ENCODE measurements at regions not wholly inside any gene's neighbourhood (a gene's known extent, or its start where the extent isn't known, plus 50 kb on each side); places are given as distances from the start of the nearest gene placed in this dataset.
"Not testable (repeated sequence)": the region's sequence is repeated elsewhere in the genome, so short reads cannot be mapped to it uniquely, and the experiment has no call there.

- DNase-seq (ENCODE audit: low read depth): no peak
Measured at GRCh38 chr10:10680496-10680895, 337.2 kb upstream of the CELF2 start.

- DNase-seq (ENCODE audit: low read depth): no peak
Measured at GRCh38 chr10:10684972-10685371, 332.7 kb upstream of the CELF2 start.

- DNase-seq (ENCODE audit: low read depth): no peak
Measured at GRCh38 chr10:10685566-10685965, 332.1 kb upstream of the CELF2 start.

GRCh38 chr10:10687751-10688150, 329.9 kb upstream of the CELF2 start:
- no peak for DNase-seq (ENCODE audit: low read depth)

GRCh38 chr10:10699427-10699826, 318.2 kb upstream of the CELF2 start:
- DNase-seq (ENCODE audit: low read depth): no peak

GRCh38 chr10:10701084-10701611, 316.5 kb upstream of the CELF2 start:
- DNase-seq (ENCODE audit: low read depth): no peak

GRCh38 chr10:10702211-10702610, 315.5 kb upstream of the CELF2 start:
- DNase-seq (ENCODE audit: low read depth): no peak

- no peak for DNase-seq (ENCODE audit: low read depth)
Measured at GRCh38 chr10:10703382-10703781, 314.3 kb upstream of the CELF2 start.

GRCh38 chr10:10712155-10712704, 305.4 kb upstream of the CELF2 start:
- no peak for DNase-seq (ENCODE audit: low read depth)

GRCh38 chr10:10714327-10714726, 303.3 kb upstream of the CELF2 start:
- DNase-seq (ENCODE audit: low read depth): no peak

- no peak for DNase-seq (ENCODE audit: low read depth)
Measured at GRCh38 chr10:10716972-10717371, 300.7 kb upstream of the CELF2 start.

- no peak for DNase-seq (ENCODE audit: low read depth)
Measured at GRCh38 chr10:10722422-10722821, 295.2 kb upstream of the CELF2 start.

GRCh38 chr10:10725196-10725595, 292.5 kb upstream of the CELF2 start:
- DNase-seq (ENCODE audit: low read depth): no peak

- DNase-seq (ENCODE audit: low read depth): no peak
Measured at GRCh38 chr10:10726101-10726500, 291.6 kb upstream of the CELF2 start.

- not testable (repeated sequence) for DNase-seq (ENCODE audit: low read depth)
Measured at GRCh38 chr10:10727411-10727810, 290.3 kb upstream of the CELF2 start.

GRCh38 chr10:10727812-10728211, 289.9 kb upstream of the CELF2 start:
- no peak for DNase-seq (ENCODE audit: low read depth)

GRCh38 chr10:10730471-10731043, 287.1 kb upstream of the CELF2 start:
- no peak for DNase-seq (ENCODE audit: low read depth)

GRCh38 chr10:10731366-10731765, 286.3 kb upstream of the CELF2 start:
- no peak for DNase-seq (ENCODE audit: low read depth)

GRCh38 chr10:10734356-10735064, 283.2 kb upstream of the CELF2 start:
- DNase-seq (ENCODE audit: low read depth): no peak

- no peak for DNase-seq (ENCODE audit: low read depth)
Measured at GRCh38 chr10:10745291-10745690, 272.4 kb upstream of the CELF2 start.

- no peak for DNase-seq (ENCODE audit: low read depth)
Measured at GRCh38 chr10:10755490-10755889, 262.2 kb upstream of the CELF2 start.

GRCh38 chr10:10758306-10758705, 259.4 kb upstream of the CELF2 start:
- no peak for DNase-seq (ENCODE audit: low read depth)

- not testable (repeated sequence) for DNase-seq (ENCODE audit: low read depth)
Measured at GRCh38 chr10:10759806-10760205, 257.9 kb upstream of the CELF2 start.
